ENCODE measurements at regions not wholly inside any gene's neighbourhood (a gene's known extent, or its start where the extent isn't known, plus 50 kb on each side); places are given as distances from the start of the nearest gene placed in this dataset.

DNA sequence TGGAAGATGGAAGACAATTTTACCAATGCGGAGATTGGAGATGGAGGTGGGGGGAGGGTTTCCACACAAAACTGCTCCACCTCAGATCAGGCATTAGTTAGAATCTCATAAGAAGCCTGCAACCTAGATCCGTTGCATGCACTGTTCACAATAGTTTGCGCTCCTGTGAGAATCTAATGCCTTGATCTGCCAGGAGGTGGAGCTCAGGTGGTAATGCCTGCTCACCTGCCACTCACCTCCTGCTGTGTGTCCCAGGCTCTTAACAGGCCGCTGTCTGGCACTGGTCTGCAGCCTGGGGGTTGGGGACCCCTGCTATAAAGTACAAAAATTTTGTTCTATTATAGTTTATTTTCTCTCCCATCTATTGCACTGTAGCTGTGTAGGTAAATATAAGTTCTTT lies 84.9 kb upstream of the FOXG1 start:
- no peaks in the 10 kb centered on the region for H3K36me3 ChIP-seq (ENCODE audit: low read depth)
- H3K9me3 ChIP-seq (ENCODE audit: severe bottlenecking) = no peaks in the 10 kb centered on the region
- H3K27me3 ChIP-seq (ENCODE audit: insufficient read depth, poor library complexity, severe bottlenecking) = no peaks in the 10 kb centered on the region
- no peak overlapping the region for H3K4me3 ChIP-seq (ENCODE audit: severe bottlenecking)
- peak; percentile 24 for TF ChIP-seq CTCF (IDR thresholded peaks at IDR 0.05; ENCODE audit: poor library complexity, severe bottlenecking)
- H3K27ac ChIP-seq (ENCODE audit: poor library complexity, severe bottlenecking) = no peak overlapping the region
- ATAC-seq (ENCODE audit: low read depth) (0 out of 3 replicates have a peak, but pooled peaks have one; percentile 31), DNase-seq (ENCODE audit: low spot score) (no peak)
- peaks cover 21% of the 10 kb centered on the region for H3K4me1 ChIP-seq (ENCODE audit: insufficient read depth, poor library complexity, severe bottlenecking)

DNA sequence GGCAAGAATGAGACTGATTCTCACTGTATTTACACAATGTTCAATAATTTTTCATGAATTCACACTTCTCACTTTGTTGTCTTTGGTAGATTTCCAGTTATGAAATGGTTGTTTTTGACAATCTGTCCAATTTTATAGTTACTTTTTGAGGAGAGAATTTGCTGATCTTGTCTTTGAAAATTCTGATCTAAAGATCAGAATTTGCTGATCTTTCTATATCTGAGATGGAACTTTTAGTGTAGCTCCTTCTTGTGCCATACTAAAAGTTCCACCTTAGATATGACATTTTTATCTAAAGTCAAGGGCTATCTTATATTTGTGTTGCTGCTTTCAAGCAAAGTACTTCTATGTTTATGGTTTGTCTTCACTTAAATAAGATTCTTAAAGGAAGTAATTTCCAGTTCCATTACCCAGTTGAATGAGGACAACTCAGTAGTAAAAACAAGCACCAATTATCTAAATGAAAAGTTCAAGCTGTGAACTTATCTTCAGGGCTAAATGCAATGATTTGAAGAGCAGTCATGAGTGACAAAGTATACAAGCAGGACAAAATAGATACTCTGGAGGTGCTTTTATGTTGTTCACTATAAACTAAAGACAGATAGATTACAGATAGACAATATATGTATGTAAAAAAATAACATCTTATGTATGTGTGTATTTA lies 76.4 kb upstream of the FOXG1 start:
- H3K9me3 ChIP-seq (ENCODE audit: severe bottlenecking) = no peaks in the 10 kb centered on the region
- DNase-seq (ENCODE audit: low spot score) (no peak), ATAC-seq (ENCODE audit: low read depth) (no peak)
- TF ChIP-seq CTCF (IDR thresholded peaks at IDR 0.05; ENCODE audit: poor library complexity, severe bottlenecking) = no peak
- H3K27ac ChIP-seq (ENCODE audit: poor library complexity, severe bottlenecking) = no peak overlapping the region
- H3K27me3 ChIP-seq (ENCODE audit: insufficient read depth, poor library complexity, severe bottlenecking) = no peaks in the 10 kb centered on the region
- H3K36me3 ChIP-seq (ENCODE audit: low read depth) = no peaks in the 10 kb centered on the region
- peaks cover 4% of the 10 kb centered on the region for H3K4me1 ChIP-seq (ENCODE audit: insufficient read depth, poor library complexity, severe bottlenecking)
- no peak overlapping the region for H3K4me3 ChIP-seq (ENCODE audit: severe bottlenecking)

DNA sequence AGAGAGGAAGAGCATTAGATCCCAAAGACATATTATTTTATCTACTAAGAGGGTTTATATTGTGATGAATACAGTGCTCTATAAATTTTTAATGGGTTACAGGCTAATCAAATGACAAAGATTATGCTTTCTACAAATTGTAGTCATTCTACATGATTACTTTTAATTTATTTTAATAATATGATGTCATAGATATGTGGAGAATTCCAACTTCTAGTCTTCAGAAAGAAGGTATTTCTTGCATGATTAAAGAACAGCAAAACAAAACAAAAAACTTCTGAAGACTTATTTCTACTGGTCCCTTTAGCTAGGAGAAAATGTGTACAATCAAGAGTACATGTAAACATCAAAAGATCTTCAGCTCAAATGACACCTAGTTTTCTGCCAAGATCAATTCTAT lies 71.5 kb upstream of the FOXG1 start:
- H3K27me3 ChIP-seq (ENCODE audit: insufficient read depth, poor library complexity, severe bottlenecking) = no peaks in the 10 kb centered on the region
- DNase-seq (ENCODE audit: low spot score) = no peak
- H3K4me3 ChIP-seq (ENCODE audit: severe bottlenecking) = no peak overlapping the region
- no peak for TF ChIP-seq CTCF (IDR thresholded peaks at IDR 0.05; ENCODE audit: poor library complexity, severe bottlenecking)
- no peaks in the 10 kb centered on the region for H3K9me3 ChIP-seq (ENCODE audit: severe bottlenecking)
- H3K4me1 ChIP-seq (ENCODE audit: insufficient read depth, poor library complexity, severe bottlenecking) = peaks cover under 1% of the 10 kb centered on the region
- ATAC-seq (ENCODE audit: low read depth) = no peak
- no peaks in the 10 kb centered on the region for H3K36me3 ChIP-seq (ENCODE audit: low read depth)
- H3K27ac ChIP-seq (ENCODE audit: poor library complexity, severe bottlenecking) = no peak overlapping the region

DNA sequence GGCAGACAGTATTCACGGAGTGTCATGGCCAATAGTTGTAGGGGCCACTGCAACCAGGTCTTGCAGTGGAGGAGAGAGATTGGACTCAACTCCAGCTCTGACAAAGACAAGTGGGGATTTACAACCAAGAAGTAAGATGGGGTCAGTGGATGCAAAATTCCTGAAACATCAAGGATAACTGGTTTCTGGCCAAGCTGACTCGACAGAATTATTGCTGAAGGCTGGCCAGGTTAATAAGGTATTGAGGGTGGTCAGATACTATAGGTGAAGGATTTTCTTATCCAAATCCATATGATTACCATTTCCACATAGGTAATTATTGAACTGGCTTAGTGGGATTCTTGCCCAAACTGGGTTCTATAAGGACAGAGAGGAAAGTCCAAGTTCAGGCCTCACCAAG lies 64.9 kb upstream of the FOXG1 start:
- no peak for TF ChIP-seq CTCF (IDR thresholded peaks at IDR 0.05; ENCODE audit: poor library complexity, severe bottlenecking)
- H3K4me3 ChIP-seq (ENCODE audit: severe bottlenecking) = no peak overlapping the region
- peaks cover 2% of the 10 kb centered on the region for H3K4me1 ChIP-seq (ENCODE audit: insufficient read depth, poor library complexity, severe bottlenecking)
- no peaks in the 10 kb centered on the region for H3K36me3 ChIP-seq (ENCODE audit: low read depth)
- no peaks in the 10 kb centered on the region for H3K9me3 ChIP-seq (ENCODE audit: severe bottlenecking)
- ATAC-seq (ENCODE audit: low read depth) = no peak
- H3K27me3 ChIP-seq (ENCODE audit: insufficient read depth, poor library complexity, severe bottlenecking) = no peaks in the 10 kb centered on the region
- H3K27ac ChIP-seq (ENCODE audit: poor library complexity, severe bottlenecking) = no peak overlapping the region
- no peak for DNase-seq (ENCODE audit: low spot score)

GRCh38 chr14:28703482-28703881 lies 63.1 kb upstream of the FOXG1 start:
- TF ChIP-seq CTCF (IDR thresholded peaks at IDR 0.05; ENCODE audit: poor library complexity, severe bottlenecking) = no peak
- Histone ChIP-seq H3K27me3 (ENCODE audit: insufficient read depth, poor library complexity, severe bottlenecking) (no peaks in the 10 kb centered on the region), H3K9me3 (ENCODE audit: severe bottlenecking) (no peaks in the 10 kb centered on the region), H3K4me1 (ENCODE audit: insufficient read depth, poor library complexity, severe bottlenecking) (peaks cover 13% of the 10 kb centered on the region), H3K4me3 (ENCODE audit: severe bottlenecking) (no peak overlapping the region), H3K36me3 (ENCODE audit: low read depth) (no peaks in the 10 kb centered on the region), H3K27ac (ENCODE audit: poor library complexity, severe bottlenecking) (no peak overlapping the region)
- DNase-seq (ENCODE audit: low spot score) = no peak
- no peak for ATAC-seq (ENCODE audit: low read depth)
